Activated CD4-positive, alpha-beta T cell treated with anti-CD3 and anti-CD28 coated beads, Interleukin-2, amount 50 U/mL, for 24 hours (primary cell): ENCODE measurements at regions not wholly inside any gene's neighbourhood (a gene's known extent, or its start where the extent isn't known, plus 50 kb on each side); places are given as distances from the start of the nearest gene placed in this dataset.

ENCODE experiments used
- DNase-seq, 2 donors: peaks; one replicate each; pipeline ENCODE4 v3.0.0-alpha.2; 2020; ENCODE audit warnings: low read depth in 1 of 2, low spot score in 1 of 2

- DNase-seq = no peak
Observed at GRCh38 chr6:137731960-137732616, 135.0 kb upstream of the TNFAIP3 start.

GRCh38 chr6:137733372-137733771 lies 133.7 kb upstream of the TNFAIP3 start:
- DNase-seq = no peak

- no peak for DNase-seq
Observed at GRCh38 chr6:137734005-137734874, 132.8 kb upstream of the TNFAIP3 start.

- no peak for DNase-seq
Observed at GRCh38 chr6:137734875-137735182, 132.2 kb upstream of the TNFAIP3 start.

- no peak for DNase-seq
Observed at GRCh38 chr6:137736048-137736818, 130.8 kb upstream of the TNFAIP3 start.

- no peak for DNase-seq
Observed at GRCh38 chr6:137736911-137737310, 130.1 kb upstream of the TNFAIP3 start.

GRCh38 chr6:137737836-137738596 lies 129.0 kb upstream of the TNFAIP3 start:
- no peak for DNase-seq

GRCh38 chr6:137738931-137739504 lies 128.0 kb upstream of the TNFAIP3 start:
- no peak for DNase-seq

- no peak for DNase-seq
Observed at GRCh38 chr6:137739544-137739943, 127.5 kb upstream of the TNFAIP3 start.

GRCh38 chr6:137740091-137740755 lies 126.8 kb upstream of the TNFAIP3 start:
- DNase-seq = no peak

- DNase-seq = no peak
Observed at GRCh38 chr6:137740967-137741761, 125.9 kb upstream of the TNFAIP3 start.

- DNase-seq = no peak
Observed at GRCh38 chr6:137743493-137743892, 123.6 kb upstream of the TNFAIP3 start.

GRCh38 chr6:137744877-137745276 lies 122.2 kb upstream of the TNFAIP3 start:
- DNase-seq = no peak

GRCh38 chr6:137745321-137745720 lies 121.7 kb upstream of the TNFAIP3 start:
- no peak for DNase-seq

GRCh38 chr6:137746264-137746663 lies 120.8 kb upstream of the TNFAIP3 start:
- no peak for DNase-seq

- DNase-seq = no peak
Observed at GRCh38 chr6:137749696-137750211, 117.3 kb upstream of the TNFAIP3 start.

- no peak for DNase-seq
Observed at GRCh38 chr6:137750297-137750696, 116.8 kb upstream of the TNFAIP3 start.

- no peak for DNase-seq
Observed at GRCh38 chr6:137751768-137752560, 115.1 kb upstream of the TNFAIP3 start.
